Panc1 (cell line): ENCODE measurements at regions not wholly inside any gene's neighbourhood (a gene's known extent, or its start where the extent isn't known, plus 50 kb on each side); places are given as distances from the start of the nearest gene placed in this dataset.

Experiments
- ATAC-seq: fragments of 200-7000 bp; cut with Tn5 transposase; 2 replicates; pipeline ENCODE4 v1.9.1; 2020; ENCODE audit warnings: mild to moderate bottlenecking, moderate library complexity
- BruUV-seq: library from RNA; stranded (reverse); fragments of 400-500 nt; replicated peaks from 2 replicates; lab custom pipeline; 2021; lab: Mats Ljungman, UMichigan
- CTCF ChIA-PET: fragments of 300-600 bp; sonication (Branson Sonifier 250); formaldehyde crosslinking; loops from one replicate; lab custom pipeline; 2022; ENCODE audit warnings: antibody characterized with exemption; lab: Charles Lee
- POLR2A ChIA-PET: fragments of 300-600 bp; sonication (Branson Sonifier 250); formaldehyde crosslinking; loops from one replicate; lab custom pipeline; 2022; ENCODE audit warnings: antibody characterized with exemption; lab: Charles Lee
- DNase-seq: peaks from one replicate; pipeline ENCODE4 v3.0.0-alpha.2; 2010; ENCODE audit warnings: low read depth, low spot score
- H3K27ac ChIP-seq: 2 replicates; pipeline ENCODE4 v1.5.1; 2011; ENCODE audit warnings: mild to moderate bottlenecking, low read length, inconsistent platforms
- H3K27me3 ChIP-seq: fragments of 200-500 bp; sonication (Bioruptor generic); 2 replicates; pipeline ENCODE4 v1.6.0; 2014; ENCODE audit warnings: low read length, inconsistent platforms; ENCODE audit not compliant: control insufficient read depth, insufficient read depth
- H3K36me3 ChIP-seq: fragments of 200-500 bp; sonication (Bioruptor generic); 2 replicates; pipeline ENCODE4 v1.5.1; 2014; ENCODE audit warnings: inconsistent platforms, mild to moderate bottlenecking, low read length, moderate library complexity; ENCODE audit not compliant: control insufficient read depth, insufficient read depth
- H3K4me1 ChIP-seq: 2 replicates; pipeline ENCODE4 v1.5.1; 2011; ENCODE audit warnings: inconsistent platforms, mild to moderate bottlenecking, low read length, moderate library complexity; ENCODE audit not compliant: control insufficient read depth, insufficient read depth
- H3K4me3 ChIP-seq, 2 experiments: 2 replicates each; pipeline ENCODE4 v1.5.1; 2011 to 2012; ENCODE audit warnings: low read depth in 2 of 2, low read length in 2 of 2, mild to moderate bottlenecking in 2 of 2, inconsistent platforms in 1 of 2, moderate library complexity in 1 of 2
- H3K9me3 ChIP-seq: fragments of 200-500 bp; sonication (Bioruptor generic); 2 replicates; pipeline ENCODE4 v1.5.1; 2014; ENCODE audit warnings: low read depth, mild to moderate bottlenecking, inconsistent platforms, low read length, moderate library complexity; ENCODE audit not compliant: control insufficient read depth, insufficient read depth
- POLR2AphosphoS5 ChIP-seq: IDR thresholded peaks from 2 replicates; pipeline ENCODE4 v1.6.1; 2012; ENCODE audit warnings: mild to moderate bottlenecking, low read depth, low read length, moderate library complexity
- SIN3A ChIP-seq: IDR thresholded peaks from 2 replicates; pipeline ENCODE4 v1.6.1; 2012; ENCODE audit warnings: low read depth, mild to moderate bottlenecking, low read length, moderate library complexity, borderline replicate concordance; ENCODE audit not compliant: insufficient read depth
- TCF7L2 ChIP-seq: IDR thresholded peaks from 2 replicates; pipeline ENCODE4 v1.6.1; 2011; ENCODE audit warnings: mild to moderate bottlenecking, low read depth, low read length, inconsistent platforms
- in situ Hi-C: cut with HindIII; loops from 2 replicates; pipeline ENCODE4 v1.10.0; 2016; ENCODE audit warnings: low sequenced_read_pairs, low pct_unique_long_range_greater_than_20kb
- intact Hi-C: fragments of 100-400 bp; cut with micrococcal nuclease; formaldehyde crosslinking; loops from one replicate; pipeline ENCODE4 v1.10.0; 2022; ENCODE audit not compliant: unreplicated experiment
- TF ChIP-seq, protein P1 (sequence below), 2 experiments: IDR thresholded peaks; 2 replicates each; pipeline ENCODE4 v1.6.1; 2011 to 2012; ENCODE audit warnings: low read depth in 2 of 2, control low read depth in 1 of 2, low read length in 1 of 2, mild to moderate bottlenecking in 1 of 2, moderate library complexity in 1 of 2; ENCODE audit not compliant: insufficient read depth in 1 of 2
- TF ChIP-seq, protein P2 (sequence below): fragments of 450-650 bp; IDR thresholded peaks from 2 replicates; pipeline ENCODE4 v1.5.1; 2017; ENCODE audit warnings: mild to moderate bottlenecking

DNA sequence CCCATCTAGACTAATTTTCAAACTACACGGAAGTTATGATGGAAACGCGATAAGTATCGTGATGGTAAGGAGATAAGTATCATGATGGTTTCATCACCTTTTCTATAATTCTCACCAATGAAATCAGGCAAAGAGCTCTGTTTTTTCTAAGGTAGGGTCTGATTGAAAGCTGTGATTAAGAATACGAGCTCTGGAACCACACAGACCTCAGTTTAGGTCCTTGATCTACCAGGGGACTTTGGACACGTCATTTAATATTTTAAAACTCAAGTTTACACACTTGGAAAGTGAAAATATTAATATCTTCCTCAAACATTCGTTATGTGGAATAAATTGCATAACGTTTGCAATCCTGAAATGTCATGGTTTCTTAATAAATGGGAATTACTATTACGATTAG is 538.2 kb upstream of the CELF2 start:
- BruUV-seq, result no TSS peak
- CTCF ChIA-PET, result no interaction called here
- Histone ChIP-seq H3K9me3 (no peaks in the 10 kb centered on the region), H3K27me3 (no peaks in the 10 kb centered on the region), H3K4me1 (no peaks in the 10 kb centered on the region), H3K4me3 (no peak overlapping the region), H3K27ac (no peak overlapping the region), H3K36me3 (no peaks in the 10 kb centered on the region)
- in situ Hi-C loops, result no loop called here
- intact Hi-C loops, result no loop called here
- TF ChIP-seq TCF7L2, result no peak
- no peak for TF ChIP-seq POLR2AphosphoS5
- TF ChIP-seq, protein P1, sequence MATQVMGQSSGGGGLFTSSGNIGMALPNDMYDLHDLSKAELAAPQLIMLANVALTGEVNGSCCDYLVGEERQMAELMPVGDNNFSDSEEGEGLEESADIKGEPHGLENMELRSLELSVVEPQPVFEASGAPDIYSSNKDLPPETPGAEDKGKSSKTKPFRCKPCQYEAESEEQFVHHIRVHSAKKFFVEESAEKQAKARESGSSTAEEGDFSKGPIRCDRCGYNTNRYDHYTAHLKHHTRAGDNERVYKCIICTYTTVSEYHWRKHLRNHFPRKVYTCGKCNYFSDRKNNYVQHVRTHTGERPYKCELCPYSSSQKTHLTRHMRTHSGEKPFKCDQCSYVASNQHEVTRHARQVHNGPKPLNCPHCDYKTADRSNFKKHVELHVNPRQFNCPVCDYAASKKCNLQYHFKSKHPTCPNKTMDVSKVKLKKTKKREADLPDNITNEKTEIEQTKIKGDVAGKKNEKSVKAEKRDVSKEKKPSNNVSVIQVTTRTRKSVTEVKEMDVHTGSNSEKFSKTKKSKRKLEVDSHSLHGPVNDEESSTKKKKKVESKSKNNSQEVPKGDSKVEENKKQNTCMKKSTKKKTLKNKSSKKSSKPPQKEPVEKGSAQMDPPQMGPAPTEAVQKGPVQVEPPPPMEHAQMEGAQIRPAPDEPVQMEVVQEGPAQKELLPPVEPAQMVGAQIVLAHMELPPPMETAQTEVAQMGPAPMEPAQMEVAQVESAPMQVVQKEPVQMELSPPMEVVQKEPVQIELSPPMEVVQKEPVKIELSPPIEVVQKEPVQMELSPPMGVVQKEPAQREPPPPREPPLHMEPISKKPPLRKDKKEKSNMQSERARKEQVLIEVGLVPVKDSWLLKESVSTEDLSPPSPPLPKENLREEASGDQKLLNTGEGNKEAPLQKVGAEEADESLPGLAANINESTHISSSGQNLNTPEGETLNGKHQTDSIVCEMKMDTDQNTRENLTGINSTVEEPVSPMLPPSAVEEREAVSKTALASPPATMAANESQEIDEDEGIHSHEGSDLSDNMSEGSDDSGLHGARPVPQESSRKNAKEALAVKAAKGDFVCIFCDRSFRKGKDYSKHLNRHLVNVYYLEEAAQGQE (IDR thresholded peaks at IDR 0.05; ENCODE audit: insufficient read depth in 1 of 2, low read depth in 2 of 2, low read length in 1 of 2), result no peak
- no peak for TF ChIP-seq SIN3A
- TF ChIP-seq, protein P2, sequence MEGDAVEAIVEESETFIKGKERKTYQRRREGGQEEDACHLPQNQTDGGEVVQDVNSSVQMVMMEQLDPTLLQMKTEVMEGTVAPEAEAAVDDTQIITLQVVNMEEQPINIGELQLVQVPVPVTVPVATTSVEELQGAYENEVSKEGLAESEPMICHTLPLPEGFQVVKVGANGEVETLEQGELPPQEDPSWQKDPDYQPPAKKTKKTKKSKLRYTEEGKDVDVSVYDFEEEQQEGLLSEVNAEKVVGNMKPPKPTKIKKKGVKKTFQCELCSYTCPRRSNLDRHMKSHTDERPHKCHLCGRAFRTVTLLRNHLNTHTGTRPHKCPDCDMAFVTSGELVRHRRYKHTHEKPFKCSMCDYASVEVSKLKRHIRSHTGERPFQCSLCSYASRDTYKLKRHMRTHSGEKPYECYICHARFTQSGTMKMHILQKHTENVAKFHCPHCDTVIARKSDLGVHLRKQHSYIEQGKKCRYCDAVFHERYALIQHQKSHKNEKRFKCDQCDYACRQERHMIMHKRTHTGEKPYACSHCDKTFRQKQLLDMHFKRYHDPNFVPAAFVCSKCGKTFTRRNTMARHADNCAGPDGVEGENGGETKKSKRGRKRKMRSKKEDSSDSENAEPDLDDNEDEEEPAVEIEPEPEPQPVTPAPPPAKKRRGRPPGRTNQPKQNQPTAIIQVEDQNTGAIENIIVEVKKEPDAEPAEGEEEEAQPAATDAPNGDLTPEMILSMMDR, result no peak
- POLR2A ChIA-PET, result no interaction called here
- ATAC-seq (no peak), DNase-seq (no peak)

DNA sequence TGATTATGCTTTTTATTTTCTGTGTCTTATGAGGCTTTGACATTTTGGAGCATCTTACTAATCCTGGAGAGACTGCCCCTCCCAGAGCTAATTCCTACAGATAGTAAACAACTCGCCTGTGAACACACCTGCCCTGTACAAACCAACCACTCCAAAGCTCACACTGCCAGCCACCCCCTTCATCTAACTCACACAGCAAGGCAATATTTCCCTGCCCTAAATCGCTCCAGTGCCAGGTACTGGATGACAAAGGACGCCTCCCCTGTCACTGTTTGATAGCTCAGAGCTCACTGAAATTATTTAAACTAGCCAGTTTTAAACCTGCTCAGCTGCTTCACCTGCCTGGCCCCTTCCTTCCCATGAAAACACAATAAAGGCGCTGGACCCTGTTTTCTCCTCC is 535.1 kb upstream of the CELF2 start:
- CTCF ChIA-PET, result no interaction called here
- Histone ChIP-seq H3K9me3 (no peaks in the 10 kb centered on the region), H3K4me1 (no peaks in the 10 kb centered on the region), H3K4me3 (no peak overlapping the region), H3K36me3 (no peaks in the 10 kb centered on the region), H3K27ac (no peak overlapping the region), H3K27me3 (no peaks in the 10 kb centered on the region)
- no peak for TF ChIP-seq POLR2AphosphoS5
- TF ChIP-seq SIN3A, result no peak
- in situ Hi-C loops (no loop called here), intact Hi-C loops (no loop called here)
- POLR2A ChIA-PET, result no interaction called here
- ATAC-seq, result no peak
- DNase-seq, result no peak
- BruUV-seq, result no TSS peak

DNA sequence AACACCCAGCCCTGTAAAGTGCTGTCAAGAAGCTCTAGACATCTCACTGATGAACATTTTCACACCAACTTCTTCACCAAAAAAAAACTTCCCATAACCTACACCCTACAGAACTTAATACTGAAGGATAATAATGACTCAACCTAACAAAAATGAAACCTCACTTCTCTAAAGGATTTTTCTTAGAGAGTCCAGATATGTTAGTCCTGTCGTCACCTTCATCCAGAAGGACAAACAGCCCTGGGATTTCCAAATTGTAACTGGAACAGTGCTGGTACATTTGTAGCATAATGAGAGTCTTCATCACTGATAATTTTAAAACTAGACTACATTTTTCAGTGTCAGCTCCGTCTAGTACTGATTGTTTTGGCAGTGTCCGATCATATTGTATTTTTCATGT is 528.6 kb upstream of the CELF2 start:
- Histone ChIP-seq H3K4me3 (no peak overlapping the region), H3K9me3 (no peaks in the 10 kb centered on the region), H3K36me3 (no peaks in the 10 kb centered on the region), H3K27me3 (no peaks in the 10 kb centered on the region), H3K27ac (no peak overlapping the region), H3K4me1 (no peaks in the 10 kb centered on the region)
- TF ChIP-seq, protein P1 (IDR thresholded peaks at IDR 0.05; ENCODE audit: insufficient read depth in 1 of 2, low read depth in 2 of 2, low read length in 1 of 2), result no peak
- TF ChIP-seq SIN3A (no peak), POLR2AphosphoS5 (no peak), TCF7L2 (no peak)
- TF ChIP-seq, protein P2, result no peak
- ChIA-PET POLR2A (no interaction called here), CTCF (no interaction called here)
- ATAC-seq (no peak), DNase-seq (no peak)
- BruUV-seq, result no TSS peak
- in situ Hi-C loops, result no loop called here
- intact Hi-C loops, result no loop called here
